GM12878 (cell line): ENCODE measurements at regions not wholly inside any gene's neighbourhood (a gene's known extent, or its start where the extent isn't known, plus 50 kb on each side); places are given as distances from the start of the nearest gene placed in this dataset.

Source experiments
- ASH2L ChIP-seq: fragments of 300-600, 200-600 bp; sonication (generic); IDR thresholded peaks from 2 replicates; pipeline ENCODE4 v1.6.1; 2017; ENCODE audit warnings: low read depth, mild to moderate bottlenecking, borderline replicate concordance
- GATAD2B ChIP-seq: fragments of 450-650 bp; conservative IDR thresholded peaks from 2 replicates; pipeline ENCODE4 v1.6.1; 2017; ENCODE audit warnings: low read depth, mild to moderate bottlenecking, moderate library complexity
- RFX5 ChIP-seq: IDR thresholded peaks from 2 replicates; pipeline ENCODE4 v1.6.1; 2011; ENCODE audit warnings: low read depth, low read length, improper control_type of control experiment
- WRNIP1 ChIP-seq: IDR thresholded peaks from 2 replicates; pipeline ENCODE4 v1.6.1; 2011; ENCODE audit warnings: low read depth, low read length, improper control_type of control experiment, borderline replicate concordance

GRCh38 chr6:21999012-21999528, 297.8 kb downstream of the PRL start:
- no peak for TF ChIP-seq GATAD2B
- no peak for TF ChIP-seq WRNIP1
- no peak for TF ChIP-seq ASH2L
- TF ChIP-seq RFX5: no peak
